ENCODE measurements at regions not wholly inside any gene's neighbourhood (a gene's known extent, or its start where the extent isn't known, plus 50 kb on each side); places are given as distances from the start of the nearest gene placed in this dataset.

GRCh38 chr4:115219862-115220261 is 106.4 kb upstream of the NDST4 start:
- TF ChIP-seq, protein P1, sequence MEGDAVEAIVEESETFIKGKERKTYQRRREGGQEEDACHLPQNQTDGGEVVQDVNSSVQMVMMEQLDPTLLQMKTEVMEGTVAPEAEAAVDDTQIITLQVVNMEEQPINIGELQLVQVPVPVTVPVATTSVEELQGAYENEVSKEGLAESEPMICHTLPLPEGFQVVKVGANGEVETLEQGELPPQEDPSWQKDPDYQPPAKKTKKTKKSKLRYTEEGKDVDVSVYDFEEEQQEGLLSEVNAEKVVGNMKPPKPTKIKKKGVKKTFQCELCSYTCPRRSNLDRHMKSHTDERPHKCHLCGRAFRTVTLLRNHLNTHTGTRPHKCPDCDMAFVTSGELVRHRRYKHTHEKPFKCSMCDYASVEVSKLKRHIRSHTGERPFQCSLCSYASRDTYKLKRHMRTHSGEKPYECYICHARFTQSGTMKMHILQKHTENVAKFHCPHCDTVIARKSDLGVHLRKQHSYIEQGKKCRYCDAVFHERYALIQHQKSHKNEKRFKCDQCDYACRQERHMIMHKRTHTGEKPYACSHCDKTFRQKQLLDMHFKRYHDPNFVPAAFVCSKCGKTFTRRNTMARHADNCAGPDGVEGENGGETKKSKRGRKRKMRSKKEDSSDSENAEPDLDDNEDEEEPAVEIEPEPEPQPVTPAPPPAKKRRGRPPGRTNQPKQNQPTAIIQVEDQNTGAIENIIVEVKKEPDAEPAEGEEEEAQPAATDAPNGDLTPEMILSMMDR (conservative IDR thresholded peaks at IDR 0.05 in 1 of 2, IDR thresholded peaks at IDR 0.05 in 1 of 2; ENCODE audit: low read depth in 1 of 2, low read length in 2 of 2): no peak
- TF ChIP-seq EZH2 (IDR thresholded peaks at IDR 0.05; ENCODE audit: low read length, missing control alignments): no peak
